CD14-positive monocyte (primary cell): ENCODE measurements at regions not wholly inside any gene's neighbourhood (a gene's known extent, or its start where the extent isn't known, plus 50 kb on each side); places are given as distances from the start of the nearest gene placed in this dataset.

Experiments used
- DNase-seq, 3 donors: peaks; one replicate each; pipeline ENCODE4 v3.0.0-alpha.2; 2011 to 2022
- H2AFZ ChIP-seq: 2 replicates; pipeline ENCODE4 v1.6.0; 2012; ENCODE audit warnings: mild to moderate bottlenecking, low read depth, low read length, inconsistent platforms; ENCODE audit not compliant: insufficient read depth, poor library complexity, severe bottlenecking
- H3K27ac ChIP-seq, 2 donors: 1 replicate in 1 of 2; 2 replicates in 1 of 2; pipeline ENCODE4 v1.5.1; 2012 to 2013; ENCODE audit warnings: low read length in 2 of 2, control low read depth in 1 of 2, inconsistent platforms in 1 of 2, low read depth in 1 of 2, mild to moderate bottlenecking in 1 of 2
- H3K27me3 ChIP-seq, 2 donors: one replicate each; pipeline versions ENCODE4 v1.6.0 to v1.6.1; 2011 to 2013; ENCODE audit warnings: low read length in 2 of 2; ENCODE audit not compliant: control insufficient read depth in 2 of 2, insufficient read depth in 2 of 2
- H3K36me3 ChIP-seq, 2 donors: replicated peaks in 1 of 2; 1 replicate in 1 of 2; 2 replicates in 1 of 2; pipeline versions ENCODE4 v1.5.1 to v1.6.1; 2012 to 2013; ENCODE audit warnings: low read length in 2 of 2, control low read depth in 1 of 2, inconsistent platforms in 1 of 2, mild to moderate bottlenecking in 1 of 2; ENCODE audit not compliant: insufficient read depth in 2 of 2, control insufficient read depth in 1 of 2
- H3K4me1 ChIP-seq, 2 donors: 1 replicate in 1 of 2; 2 replicates in 1 of 2; pipeline versions ENCODE4 v1.5.1 to v1.6.1; 2012 to 2013; ENCODE audit warnings: low read length in 2 of 2, control low read depth in 1 of 2, inconsistent platforms in 1 of 2, mild to moderate bottlenecking in 1 of 2, moderate library complexity in 1 of 2; ENCODE audit not compliant: insufficient read depth in 2 of 2, control insufficient read depth in 1 of 2
- H3K4me2 ChIP-seq: replicated peaks from 2 replicates; pipeline ENCODE3; 2012; ENCODE audit warnings: low read length, moderate library complexity, mild to moderate bottlenecking; ENCODE audit not compliant: poor library complexity, severe bottlenecking; ENCODE audit errors: extremely low read depth
- H3K4me3 ChIP-seq, 3 experiments: fragments of 200-600 bp in 1 of 3; sonication (generic) in 1 of 3; replicated peaks in 1 of 3; 1 replicate in 2 of 3; 2 replicates in 1 of 3; pipeline ENCODE4 v1.5.1; 2011 to 2013; ENCODE audit warnings: low read length in 3 of 3, mild to moderate bottlenecking in 3 of 3, control low read depth in 2 of 3, low read depth in 2 of 3, inconsistent platforms in 1 of 3, moderate library complexity in 1 of 3
- H3K79me2 ChIP-seq: 2 replicates; pipeline ENCODE4 v1.6.0; 2012; ENCODE audit warnings: mild to moderate bottlenecking, control low read depth, inconsistent platforms, low read length, moderate library complexity; ENCODE audit not compliant: insufficient read depth
- H3K9ac ChIP-seq: 2 replicates; pipeline ENCODE4 v1.6.0; 2017; ENCODE audit warnings: low read length, mild to moderate bottlenecking; ENCODE audit not compliant: insufficient read depth, poor library complexity, severe bottlenecking
- H3K9me3 ChIP-seq, 2 donors: replicated peaks in 1 of 2; 1 replicate in 1 of 2; 2 replicates in 1 of 2; pipeline versions ENCODE4 v1.5.1 to v1.6.1; 2012 to 2013; ENCODE audit warnings: low read length in 2 of 2, control low read depth in 1 of 2; ENCODE audit not compliant: control insufficient read depth in 1 of 2, insufficient read depth in 1 of 2
- H4K20me1 ChIP-seq: 2 replicates; pipeline ENCODE4 v1.6.0; 2012; ENCODE audit warnings: mild to moderate bottlenecking, low read length, control low read depth, moderate library complexity; ENCODE audit not compliant: insufficient read depth
- H3K27ac Mint-ChIP-seq, 7 donors: one replicate each; pipeline ENCODE4 v1.8.0; 2020; ENCODE audit warnings: mild to moderate bottlenecking in 7 of 7, mixed read lengths in 7 of 7, moderate library complexity in 6 of 7, inconsistent platforms in 2 of 7
- H3K27me3 Mint-ChIP-seq, 3 donors: one replicate each; pipeline ENCODE4 v1.8.0; 2021 to 2022; ENCODE audit warnings: low read depth in 3 of 3, mild to moderate bottlenecking in 3 of 3, mixed read lengths in 3 of 3, moderate library complexity in 3 of 3, inconsistent platforms in 1 of 3
- H3K36me3 Mint-ChIP-seq, 2 donors: one replicate each; pipeline ENCODE4 v1.8.0; 2020; ENCODE audit warnings: mixed read lengths in 2 of 2, inconsistent platforms in 1 of 2, mild to moderate bottlenecking in 1 of 2
- H3K4me1 Mint-ChIP-seq: one replicate; pipeline ENCODE4 v1.8.0; 2020; ENCODE audit warnings: mild to moderate bottlenecking, mixed read lengths
- H3K4me3 Mint-ChIP-seq, 2 donors: one replicate each; pipeline ENCODE4 v1.8.0; 2020; ENCODE audit warnings: mild to moderate bottlenecking in 2 of 2, mixed read lengths in 2 of 2, moderate library complexity in 1 of 2
- H3K9me3 Mint-ChIP-seq, 7 donors: one replicate each; pipeline ENCODE4 v1.8.0; 2020 to 2022; ENCODE audit warnings: mixed read lengths in 7 of 7, mild to moderate bottlenecking in 6 of 7, moderate library complexity in 6 of 7, inconsistent platforms in 2 of 7
- CTCF ChIP-seq: fragments of 200-600 bp; IDR thresholded peaks from one replicate; pipeline ENCODE4 v1.8.0; 2022; ENCODE audit warnings: antibody characterized with exemption, mild to moderate bottlenecking
- WGBS: methylation state at CpG from one replicate; pipeline ENCODE4 v1.1.5; 2013; ENCODE audit warnings: missing lambda C conversion rate; ENCODE audit not compliant: insufficient coverage; 5-methylcytosine and 5-hydroxymethylcytosine counted together
- intact Hi-C, 2 donors: fragments of 100-400 bp; cut with micrococcal nuclease; formaldehyde crosslinking; loops; one replicate each; pipeline versions ENCODE4 v1.15.0 to v1.15.1; 2023

- H3K27ac ChIP-seq = no peak overlapping the region
- H3K9me3 Mint-ChIP-seq = peaks cover 0 to 8% (median 3%) of the 10 kb centered on the region in 7 donors
- H3K27me3 Mint-ChIP-seq = peaks cover 0 to 4% (median 3%) of the 10 kb centered on the region in 3 donors
- 100% methylated on average over 2 of the region's 2 CpGs for WGBS
- H3K36me3 Mint-ChIP-seq = no peaks in the 10 kb centered on the region
- H3K79me2 ChIP-seq = no peaks in the 10 kb centered on the region
- H3K4me2 ChIP-seq = no peak overlapping the region
- H2AFZ ChIP-seq = no peak overlapping the region
- no peak overlapping the region for H3K27ac Mint-ChIP-seq
- no peak overlapping the region for H3K9ac ChIP-seq
- no peaks in the 10 kb centered on the region for H4K20me1 ChIP-seq
- H3K36me3 ChIP-seq = no peaks in the 10 kb centered on the region
- TF ChIP-seq CTCF = no peak
- no peak overlapping the region for H3K4me3 ChIP-seq
- H3K4me1 ChIP-seq = no peaks in the 10 kb centered on the region
- no peaks in the 10 kb centered on the region for H3K4me1 Mint-ChIP-seq
- DNase-seq = no peak
- intact Hi-C loops = no loop called here
- no peaks in the 10 kb centered on the region for H3K27me3 ChIP-seq
- H3K9me3 ChIP-seq = peaks cover 4% of the 10 kb centered on the region in 2 donors
- H3K4me3 Mint-ChIP-seq = no peak overlapping the region
Measured at GRCh38 chr12:23193552-23193951, 568.6 kb downstream of the ETNK1 start.

GRCh38 chr12:23197266-23197665 lies 572.3 kb downstream of the ETNK1 start:
- no peak overlapping the region for H3K27ac ChIP-seq
- Mint-ChIP-seq H3K27ac (no peak overlapping the region), H3K36me3 (no peaks in the 10 kb centered on the region), H3K4me1 (no peaks in the 10 kb centered on the region), H3K27me3 (peaks cover 0 to 4% (median 3%) of the 10 kb centered on the region in 3 donors), H3K4me3 (no peak overlapping the region), H3K9me3 (peaks cover 0 to 10% (median 3%) of the 10 kb centered on the region in 7 donors)
- no peaks in the 10 kb centered on the region for H3K4me1 ChIP-seq
- no peaks in the 10 kb centered on the region for H4K20me1 ChIP-seq
- H3K4me2 ChIP-seq = no peak overlapping the region
- H3K79me2 ChIP-seq = no peaks in the 10 kb centered on the region
- intact Hi-C loops = no loop called here
- H3K4me3 ChIP-seq = no peak overlapping the region
- TF ChIP-seq CTCF = no peak
- no peak for DNase-seq
- no peaks in the 10 kb centered on the region for H3K36me3 ChIP-seq
- H2AFZ ChIP-seq = no peak overlapping the region
- H3K9ac ChIP-seq = no peak overlapping the region
- H3K27me3 ChIP-seq = no peaks in the 10 kb centered on the region
- no CpG with 5 or more reads among the region's 4 CpGs for WGBS
- H3K9me3 ChIP-seq = peaks cover 4% of the 10 kb centered on the region in 2 donors
